ENCODE measurements at regions not wholly inside any gene's neighbourhood (a gene's known extent, or its start where the extent isn't known, plus 50 kb on each side); places are given as distances from the start of the nearest gene placed in this dataset.

GRCh38 chr4:24164054-24164693 is 274.3 kb upstream of the PPARGC1A start:
- DNase-seq (ENCODE audit: low spot score in 2 of 2): no peak
- WGBS, 2 donors: 47 to 52% methylated on average over 2 of the region's 2 CpGs
- no peak overlapping the region for H3K4me3 ChIP-seq (ENCODE audit: low read depth, poor library complexity, severe bottlenecking)
- intact Hi-C loops (cut with DNase I; ENCODE audit: low total_unique reads): no loop called here
- TF ChIP-seq POLR2A (IDR thresholded peaks at IDR 0.05) (no peak), CTCF (IDR thresholded peaks at IDR 0.05) (no peak)

DNA sequence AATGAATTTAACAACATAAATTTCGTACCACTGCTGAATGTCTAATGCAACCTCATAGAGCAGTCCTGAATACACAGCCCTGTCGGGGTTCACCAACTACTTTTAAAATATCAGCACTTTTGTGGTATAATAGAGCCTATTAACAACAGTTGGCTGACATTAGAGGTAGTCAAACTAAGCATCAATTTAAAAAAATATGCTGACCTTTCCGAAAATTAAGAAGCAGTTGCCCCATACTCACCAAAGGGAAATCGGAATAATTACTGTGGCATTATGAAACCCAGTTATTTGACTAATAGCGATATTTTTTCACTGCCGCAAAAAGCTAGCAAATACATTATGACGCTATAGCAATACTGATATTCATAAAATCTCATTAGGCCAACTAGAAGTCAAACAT is 273.5 kb upstream of the PPARGC1A start:
- intact Hi-C loops (cut with DNase I; ENCODE audit: low total_unique reads): no loop called here
- TF ChIP-seq CTCF (IDR thresholded peaks at IDR 0.05): no peak
- no peak for TF ChIP-seq POLR2A (IDR thresholded peaks at IDR 0.05)
- WGBS, 2 donors: 94 to 96% methylated on average over 7 of the region's 7 CpGs
- no peak overlapping the region for H3K4me3 ChIP-seq (ENCODE audit: low read depth, poor library complexity, severe bottlenecking)
- no peak for DNase-seq (ENCODE audit: low spot score in 2 of 2)

DNA sequence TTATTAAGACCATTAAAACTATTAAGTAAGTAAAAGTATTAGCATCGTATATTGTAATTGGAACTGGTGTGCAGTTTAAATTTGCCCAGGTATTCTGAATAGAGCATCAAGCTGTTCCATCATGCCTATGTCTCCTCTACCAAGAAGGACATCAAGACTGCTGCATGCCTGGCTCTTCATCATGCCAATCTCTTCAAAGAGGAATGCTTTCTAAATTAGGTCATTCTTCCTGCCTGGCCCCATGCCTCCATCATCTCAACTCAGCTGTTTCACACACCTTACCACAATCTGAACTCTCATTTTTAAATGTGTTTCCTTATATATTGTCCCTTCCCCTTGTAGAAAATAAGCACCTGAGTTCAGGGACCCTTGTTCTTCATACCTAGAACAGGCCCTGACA is 270.5 kb upstream of the PPARGC1A start:
- no peak overlapping the region for H3K4me3 ChIP-seq (ENCODE audit: low read depth, poor library complexity, severe bottlenecking)
- 45 to 71% methylated on average over 1 of the region's 1 CpG for WGBS, 2 donors
- TF ChIP-seq CTCF (IDR thresholded peaks at IDR 0.05) (no peak), POLR2A (IDR thresholded peaks at IDR 0.05) (no peak)
- DNase-seq (ENCODE audit: low spot score in 2 of 2): no peak
- intact Hi-C loops (cut with DNase I; ENCODE audit: low total_unique reads): no loop called here

GRCh38 chr4:24158031-24158430 is 268.2 kb upstream of the PPARGC1A start:
- intact Hi-C loops (cut with DNase I; ENCODE audit: low total_unique reads): no loop called here
- no peak for DNase-seq (ENCODE audit: low spot score in 2 of 2)
- 86 to 91% methylated on average over 1 of the region's 1 CpG for WGBS, 2 donors
- TF ChIP-seq POLR2A (IDR thresholded peaks at IDR 0.05) (no peak), CTCF (IDR thresholded peaks at IDR 0.05) (no peak)
- H3K4me3 ChIP-seq (ENCODE audit: low read depth, poor library complexity, severe bottlenecking): no peak overlapping the region

DNA sequence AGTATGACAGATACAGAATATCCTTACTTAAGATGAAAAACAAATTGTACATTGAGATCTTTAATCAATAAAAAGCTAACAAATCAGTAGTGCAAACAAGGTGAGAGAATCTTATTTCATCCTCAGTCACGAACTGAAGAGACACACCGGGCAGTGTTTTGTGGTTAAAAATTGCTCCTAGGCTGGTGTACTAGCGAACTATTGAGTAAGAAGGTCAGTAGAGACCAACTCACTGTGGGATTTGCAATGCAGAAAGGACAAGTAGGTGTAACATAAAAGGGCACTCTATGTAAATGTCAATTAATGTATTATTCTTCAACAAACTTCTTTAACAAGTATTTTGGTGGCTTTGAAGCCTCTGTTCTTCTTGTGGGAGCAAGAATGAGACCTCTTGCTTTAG is 260.2 kb upstream of the PPARGC1A start:
- DNase-seq (ENCODE audit: low spot score in 2 of 2): no peak
- WGBS, 2 donors: 81 to 84% methylated on average over 3 of the region's 3 CpGs
- intact Hi-C loops (cut with DNase I; ENCODE audit: low total_unique reads): no loop called here
- no peak for TF ChIP-seq POLR2A (IDR thresholded peaks at IDR 0.05)
- TF ChIP-seq CTCF (IDR thresholded peaks at IDR 0.05): no peak
- no peak overlapping the region for H3K4me3 ChIP-seq (ENCODE audit: low read depth, poor library complexity, severe bottlenecking)

DNA sequence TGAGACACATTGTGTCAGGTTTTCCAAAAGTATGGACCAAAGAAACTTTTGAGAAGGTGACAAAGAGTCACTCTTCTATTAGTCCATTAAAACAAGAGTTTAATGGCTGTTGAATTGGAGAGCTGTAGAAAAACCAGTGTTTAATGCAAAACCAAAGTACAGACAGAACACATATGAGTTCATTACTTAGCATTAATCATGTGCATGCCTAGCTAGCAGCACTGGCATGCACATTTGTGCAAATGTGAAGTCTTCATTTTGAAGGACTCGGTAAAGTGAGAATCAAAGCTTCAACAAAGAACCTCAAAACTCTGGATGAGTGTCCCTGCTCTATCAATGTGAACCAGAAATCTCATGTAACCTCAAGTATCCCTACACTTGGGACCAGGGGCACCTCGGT is 256.3 kb upstream of the PPARGC1A start:
- intact Hi-C loops (cut with DNase I; ENCODE audit: low total_unique reads): no loop called here
- no peak for TF ChIP-seq CTCF (IDR thresholded peaks at IDR 0.05)
- TF ChIP-seq POLR2A (IDR thresholded peaks at IDR 0.05): no peak
- 91 to 98% methylated on average over 2 of the region's 2 CpGs for WGBS, 2 donors
- H3K4me3 ChIP-seq (ENCODE audit: low read depth, poor library complexity, severe bottlenecking): no peak overlapping the region
- DNase-seq (ENCODE audit: low spot score in 2 of 2): no peak
